ENCODE measurements at regions not wholly inside any gene's neighbourhood (a gene's known extent, or its start where the extent isn't known, plus 50 kb on each side); places are given as distances from the start of the nearest gene placed in this dataset.

DNA sequence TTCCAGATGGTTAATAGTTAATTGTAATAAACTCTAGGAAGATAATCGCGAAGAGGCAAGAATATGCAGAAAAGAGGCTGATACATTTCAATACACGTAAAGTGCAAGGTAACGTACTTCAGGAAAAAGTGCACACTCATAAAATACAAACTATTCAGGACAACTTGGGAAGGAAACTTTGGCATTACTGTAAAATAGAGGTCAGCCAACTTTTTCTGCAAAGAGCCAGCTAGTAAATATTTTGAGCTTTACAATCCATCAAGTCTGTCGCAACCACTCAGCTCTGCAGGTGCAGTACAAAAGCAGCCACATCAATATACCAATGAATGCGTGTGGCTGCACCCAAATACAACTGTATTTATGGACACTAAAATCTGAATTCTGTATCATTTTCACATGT, 51.6 kb upstream of the THUMPD3 start:
- TF ChIP-seq EP300 (IDR thresholded peaks at IDR 0.05; ENCODE audit: low read depth) (no peak), POLR2AphosphoS5 (IDR thresholded peaks at IDR 0.05) (no peak)
- TF ChIP-seq, protein P1, sequence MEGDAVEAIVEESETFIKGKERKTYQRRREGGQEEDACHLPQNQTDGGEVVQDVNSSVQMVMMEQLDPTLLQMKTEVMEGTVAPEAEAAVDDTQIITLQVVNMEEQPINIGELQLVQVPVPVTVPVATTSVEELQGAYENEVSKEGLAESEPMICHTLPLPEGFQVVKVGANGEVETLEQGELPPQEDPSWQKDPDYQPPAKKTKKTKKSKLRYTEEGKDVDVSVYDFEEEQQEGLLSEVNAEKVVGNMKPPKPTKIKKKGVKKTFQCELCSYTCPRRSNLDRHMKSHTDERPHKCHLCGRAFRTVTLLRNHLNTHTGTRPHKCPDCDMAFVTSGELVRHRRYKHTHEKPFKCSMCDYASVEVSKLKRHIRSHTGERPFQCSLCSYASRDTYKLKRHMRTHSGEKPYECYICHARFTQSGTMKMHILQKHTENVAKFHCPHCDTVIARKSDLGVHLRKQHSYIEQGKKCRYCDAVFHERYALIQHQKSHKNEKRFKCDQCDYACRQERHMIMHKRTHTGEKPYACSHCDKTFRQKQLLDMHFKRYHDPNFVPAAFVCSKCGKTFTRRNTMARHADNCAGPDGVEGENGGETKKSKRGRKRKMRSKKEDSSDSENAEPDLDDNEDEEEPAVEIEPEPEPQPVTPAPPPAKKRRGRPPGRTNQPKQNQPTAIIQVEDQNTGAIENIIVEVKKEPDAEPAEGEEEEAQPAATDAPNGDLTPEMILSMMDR (IDR thresholded peaks at IDR 0.05): no peak
